NCI-H2196 (cell line): ENCODE measurements at regions not wholly inside any gene's neighbourhood (a gene's known extent, or its start where the extent isn't known, plus 50 kb on each side); places are given as distances from the start of the nearest gene placed in this dataset.
"Not testable (repeated sequence)": the region's sequence is repeated elsewhere in the genome, so short reads cannot be mapped to it uniquely, and the experiment has no call there.

Experiments used
- DNase-seq: peaks from one replicate; lab custom pipeline; 2025; ENCODE audit not compliant: unreplicated experiment; lab: John Stamatoyannopoulos, UW

- no peak for DNase-seq
These were observed 1246.7 kb downstream of the GATA3 start for GRCh38 chr10:9301148-9301547.

DNA sequence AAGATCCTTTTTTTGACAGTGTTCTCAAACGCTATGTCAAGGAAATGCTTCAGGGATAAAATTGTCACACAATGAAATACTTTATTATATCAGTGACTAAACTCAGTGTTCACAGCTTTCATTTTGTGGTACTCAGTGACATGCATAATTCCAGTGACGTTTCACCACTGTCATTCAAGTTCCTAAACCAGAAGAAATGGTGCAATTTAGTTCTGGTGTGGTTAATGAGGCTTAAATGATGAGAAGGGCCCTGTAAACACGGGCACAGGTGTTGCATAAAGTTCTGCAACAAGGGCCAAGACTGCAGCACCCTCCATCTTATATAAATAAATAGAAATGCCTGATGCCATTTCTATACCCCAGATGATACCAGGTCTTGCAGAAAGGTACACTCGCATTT lies 1247.1 kb downstream of the GATA3 start:
- DNase-seq, result no peak

DNA sequence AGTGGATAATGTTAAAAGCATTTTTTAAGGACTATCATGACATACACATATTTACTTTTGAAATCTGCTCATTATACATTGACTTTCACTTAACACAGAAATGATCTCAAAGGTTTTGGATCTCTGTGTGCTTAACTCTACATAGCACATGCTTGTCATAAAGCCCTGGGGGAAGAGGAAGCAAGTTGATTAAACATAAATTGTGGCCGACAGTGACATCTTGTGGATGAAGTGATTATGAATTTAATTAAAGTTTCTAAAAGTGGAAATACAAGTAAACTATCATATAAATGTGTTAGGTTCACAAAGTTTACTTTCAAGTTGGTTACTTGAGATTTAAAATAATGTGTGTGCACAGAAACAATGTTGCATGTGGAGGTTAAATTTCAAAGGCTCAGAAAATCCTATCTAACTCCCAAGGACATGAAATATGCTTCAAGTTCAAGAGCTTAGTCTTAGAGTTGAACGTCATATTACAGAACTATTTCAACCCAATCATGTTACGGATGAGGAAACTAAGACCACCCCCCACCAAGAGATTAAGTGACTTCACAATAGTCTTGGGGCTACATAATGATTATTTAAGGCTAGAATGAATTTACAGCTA lies 1247.8 kb downstream of the GATA3 start:
- peak; percentile 24 for DNase-seq

GRCh38 chr10:9305018-9305655 lies 1250.6 kb downstream of the GATA3 start:
- DNase-seq, result peak; percentile 0

GRCh38 chr10:9311702-9312499 lies 1257.4 kb downstream of the GATA3 start:
- DNase-seq, result no peak

- no peak for DNase-seq
These were observed 1260.8 kb downstream of the GATA3 start for GRCh38 chr10:9315292-9315691.

GRCh38 chr10:9331583-9332008 lies 1277.1 kb downstream of the GATA3 start:
- peak; percentile 3 for DNase-seq

DNA sequence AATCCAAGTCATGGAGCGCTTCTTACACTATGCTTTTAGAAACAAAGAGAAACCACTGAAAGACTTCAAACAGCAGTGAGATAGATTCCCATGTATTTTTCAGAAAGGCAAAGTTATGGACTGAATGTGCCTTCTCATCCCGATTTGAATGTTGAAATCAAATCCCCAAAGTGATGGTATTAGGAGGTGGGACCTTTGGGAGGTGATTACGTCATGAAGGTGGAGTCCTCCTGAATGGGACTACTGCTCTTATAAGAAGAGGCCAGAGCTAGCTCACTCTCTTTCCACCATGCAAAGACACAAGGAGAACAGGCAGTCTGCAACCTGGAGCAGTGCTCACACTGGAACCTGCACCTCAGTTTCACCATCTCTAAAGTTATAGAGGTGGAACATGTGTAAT lies 1279.8 kb downstream of the GATA3 start:
- no peak for DNase-seq

GRCh38 chr10:9339716-9340115 lies 1285.2 kb downstream of the GATA3 start:
- DNase-seq, result no peak

- DNase-seq, result no peak
These were observed 1288.5 kb downstream of the GATA3 start for GRCh38 chr10:9342885-9343570.

DNA sequence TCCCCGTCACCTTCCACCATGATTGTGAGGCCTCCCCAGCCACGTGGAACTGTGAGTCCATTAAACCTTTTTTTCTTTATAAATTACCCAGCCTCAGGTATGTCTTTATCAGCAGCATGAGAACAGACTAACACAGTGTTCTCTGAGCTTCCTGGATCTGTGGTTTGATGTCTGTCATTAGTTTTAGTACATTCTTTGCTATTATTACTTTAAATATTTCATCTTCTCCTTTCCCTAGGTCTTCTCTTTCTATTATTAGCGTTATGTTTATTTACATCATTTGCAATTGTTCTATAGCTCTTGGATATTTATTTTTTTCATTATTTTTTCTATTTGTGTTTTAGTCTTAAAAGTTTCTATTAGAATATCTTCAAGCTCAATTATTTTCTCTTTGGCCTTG lies 1293.4 kb downstream of the GATA3 start:
- DNase-seq, result not testable (repeated sequence)

GRCh38 chr10:9357471-9357870 lies 1303.0 kb downstream of the GATA3 start:
- no peak for DNase-seq

DNA sequence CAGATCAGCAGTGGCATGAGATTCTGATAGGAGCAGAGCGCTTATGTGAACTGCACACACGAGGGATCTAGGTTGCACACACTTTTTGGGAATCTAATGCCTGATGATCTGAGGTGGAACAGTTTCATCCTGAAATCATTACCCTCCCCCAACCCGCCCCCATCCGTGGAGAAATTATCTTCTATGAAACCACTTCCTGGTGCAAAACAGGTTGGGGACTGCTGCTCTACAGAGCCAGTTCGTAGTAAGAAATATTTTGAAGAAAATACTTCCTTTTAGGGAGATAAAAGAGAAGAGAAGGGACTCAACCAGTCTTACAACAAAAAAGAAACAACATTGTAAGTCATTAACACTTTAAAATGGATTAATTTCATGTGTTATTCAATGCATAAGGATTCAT lies 1308.2 kb downstream of the GATA3 start:
- DNase-seq, result no peak

DNA sequence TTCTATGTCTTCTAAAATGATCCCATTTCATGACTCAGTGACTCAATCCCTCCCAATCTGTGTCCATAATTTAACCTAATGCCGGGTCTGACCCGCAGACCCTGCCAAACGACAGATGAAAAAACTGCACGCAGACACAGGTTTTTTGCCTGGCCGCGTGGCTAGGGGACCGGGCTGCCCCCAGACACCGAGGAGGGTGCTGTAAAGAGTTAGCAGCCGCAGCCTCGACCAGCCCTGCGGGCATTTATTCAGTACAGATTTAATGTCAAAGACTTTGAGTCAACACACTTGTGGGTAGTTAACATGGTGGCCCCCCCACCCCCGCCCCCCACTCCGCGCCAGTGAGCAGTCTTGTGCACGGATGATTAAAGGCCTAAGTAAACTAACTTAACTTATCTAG lies 1324.7 kb downstream of the GATA3 start:
- no peak for DNase-seq

GRCh38 chr10:9381733-9382532 lies 1327.4 kb downstream of the GATA3 start:
- no peak for DNase-seq

- DNase-seq, result no peak
These were observed 1328.0 kb downstream of the GATA3 start for GRCh38 chr10:9382533-9382866.

GRCh38 chr10:9390516-9390915 lies 1336.0 kb downstream of the GATA3 start:
- DNase-seq, result no peak

GRCh38 chr10:9399275-9399983 lies 1344.9 kb downstream of the GATA3 start:
- DNase-seq, result no peak

DNA sequence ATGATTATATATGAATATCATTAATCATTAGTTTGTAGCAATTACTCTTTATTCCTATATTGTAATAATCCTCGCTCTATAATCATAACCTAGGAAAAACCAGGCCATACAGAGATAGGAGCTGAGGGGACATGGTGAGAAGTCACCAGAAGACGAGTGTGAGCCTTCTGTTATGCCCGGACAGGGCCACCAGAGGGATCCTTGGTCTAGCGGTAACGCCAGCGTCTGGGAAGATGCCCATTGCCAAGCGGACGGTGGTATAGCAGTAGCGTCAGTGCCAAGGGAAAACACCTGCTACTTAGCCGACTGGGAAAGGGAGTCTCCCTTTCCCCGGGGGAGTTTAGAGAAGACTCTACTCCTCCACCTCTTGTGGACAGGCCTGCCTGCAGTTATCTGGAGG lies 1347.6 kb downstream of the GATA3 start:
- DNase-seq, result peak; percentile 0

DNA sequence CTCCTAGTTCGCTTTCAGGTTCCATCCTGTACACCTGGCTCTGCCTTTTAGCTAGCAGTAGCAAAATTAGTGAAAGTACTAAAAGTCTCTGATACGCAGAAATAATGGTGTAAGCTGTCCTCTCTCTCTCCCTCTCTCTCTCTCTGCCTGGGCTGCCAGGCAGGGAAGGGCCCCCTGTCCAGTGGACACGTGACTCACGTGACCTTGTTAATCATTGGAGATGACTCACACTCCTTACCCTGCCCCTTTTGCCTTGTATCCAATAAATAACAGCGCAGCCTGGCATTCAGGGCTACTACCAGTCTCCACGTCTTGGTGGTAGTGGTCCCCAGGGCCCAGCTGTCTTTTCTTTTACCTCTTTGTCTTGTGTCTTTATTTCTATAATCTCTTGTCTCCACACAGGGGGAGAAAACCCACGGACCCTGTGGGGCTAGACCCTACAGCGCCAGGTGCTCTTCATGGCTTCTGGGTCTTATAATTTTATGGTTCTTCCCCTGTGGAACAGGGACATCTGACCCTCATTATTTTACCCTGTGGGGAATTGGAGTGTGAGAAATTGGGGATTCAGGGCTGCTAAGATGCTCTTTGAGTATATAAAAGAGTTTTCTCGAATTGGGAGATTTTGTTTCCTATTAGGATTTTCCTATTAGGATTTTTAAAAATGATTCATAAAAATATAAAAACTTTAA lies 1348.2 kb downstream of the GATA3 start:
- not testable (repeated sequence) for DNase-seq
